C4-2B (cell line): ENCODE measurements at regions not wholly inside any gene's neighbourhood (a gene's known extent, or its start where the extent isn't known, plus 50 kb on each side); places are given as distances from the start of the nearest gene placed in this dataset.

Experiments
- H3K27ac ChIP-seq: fragments of 450-650 bp; 2 replicates; pipeline ENCODE4 v1.5.1; 2017
- CTCF ChIP-seq: fragments of 450-650 bp; conservative IDR thresholded peaks from 2 replicates; pipeline ENCODE4 v1.5.1; 2017; ENCODE audit warnings: mild to moderate bottlenecking
- ZFX ChIP-seq: fragments of 450-650 bp; IDR thresholded peaks from 2 replicates; pipeline ENCODE4 v1.6.1; 2017

GRCh38 chr18:61001138-61001537, 332.1 kb upstream of the CDH20 start:
- TF ChIP-seq ZFX (no peak), CTCF (no peak)
- no peak overlapping the region for H3K27ac ChIP-seq

- no peak overlapping the region for H3K27ac ChIP-seq
- no peak for TF ChIP-seq ZFX
- TF ChIP-seq CTCF = no peak
These were observed 326.5 kb upstream of the CDH20 start for GRCh38 chr18:61006687-61007224.

- H3K27ac ChIP-seq = no peak overlapping the region
- no peak for TF ChIP-seq CTCF
These were observed 313.6 kb upstream of the CDH20 start for GRCh38 chr18:61019338-61020301.

GRCh38 chr18:61025596-61025995, 307.6 kb upstream of the CDH20 start:
- no peak overlapping the region for H3K27ac ChIP-seq
- no peak for TF ChIP-seq ZFX
- TF ChIP-seq CTCF = no peak

- TF ChIP-seq ZFX = no peak
- no peak for TF ChIP-seq CTCF
- H3K27ac ChIP-seq = no peak overlapping the region
These were observed 301.6 kb upstream of the CDH20 start for GRCh38 chr18:61031626-61032025.

GRCh38 chr18:61034580-61034979, 298.6 kb upstream of the CDH20 start:
- no peak overlapping the region for H3K27ac ChIP-seq
- no peak for TF ChIP-seq CTCF
- TF ChIP-seq ZFX = no peak

GRCh38 chr18:61039251-61039650, 294.0 kb upstream of the CDH20 start:
- no peak overlapping the region for H3K27ac ChIP-seq
- TF ChIP-seq CTCF (no peak), ZFX (no peak)
